Neural crest cell (in vitro differentiated cells): ENCODE measurements at regions not wholly inside any gene's neighbourhood (a gene's known extent, or its start where the extent isn't known, plus 50 kb on each side); places are given as distances from the start of the nearest gene placed in this dataset.
A peak's percentile ranks its signal among the peaks of the same experiment; 100 is the strongest.

Experiments used
- DNase-seq: peaks from one replicate; pipeline ENCODE4 v3.0.0; 2021; ENCODE audit warnings: low read depth, mixed read lengths, low spot score
- H3K27ac Mint-ChIP-seq: one replicate; pipeline ENCODE4 v1.8.0; 2021; ENCODE audit warnings: mild to moderate bottlenecking, mixed read lengths; ENCODE audit not compliant: unreplicated experiment
- H3K27me3 Mint-ChIP-seq: 2 replicates; pipeline ENCODE4 v1.8.0; 2021; ENCODE audit warnings: low read depth, mild to moderate bottlenecking, mixed read lengths
- H3K36me3 Mint-ChIP-seq: 2 replicates; pipeline ENCODE4 v1.8.0; 2021; ENCODE audit warnings: low read depth, mild to moderate bottlenecking, mixed read lengths
- H3K4me1 Mint-ChIP-seq: 2 replicates; pipeline ENCODE4 v1.8.0; 2021; ENCODE audit warnings: mixed read lengths
- H3K4me3 Mint-ChIP-seq: one replicate; pipeline ENCODE4 v1.8.0; 2021; ENCODE audit warnings: mild to moderate bottlenecking, mixed read lengths
- H3K9me3 Mint-ChIP-seq: 2 replicates; pipeline ENCODE4 v1.8.0; 2021; ENCODE audit warnings: mixed read lengths
- TF ChIP-seq, protein P1 (sequence below): fragments of 200-600 bp; sonication (generic); conservative IDR thresholded peaks from 2 replicates; pipeline ENCODE4 v1.5.0; 2021; ENCODE audit warnings: antibody characterized with exemption, mild to moderate bottlenecking

GRCh38 chr7:136053689-136054485, 76.7 kb upstream of the MTPN start:
- TF ChIP-seq, protein P1, sequence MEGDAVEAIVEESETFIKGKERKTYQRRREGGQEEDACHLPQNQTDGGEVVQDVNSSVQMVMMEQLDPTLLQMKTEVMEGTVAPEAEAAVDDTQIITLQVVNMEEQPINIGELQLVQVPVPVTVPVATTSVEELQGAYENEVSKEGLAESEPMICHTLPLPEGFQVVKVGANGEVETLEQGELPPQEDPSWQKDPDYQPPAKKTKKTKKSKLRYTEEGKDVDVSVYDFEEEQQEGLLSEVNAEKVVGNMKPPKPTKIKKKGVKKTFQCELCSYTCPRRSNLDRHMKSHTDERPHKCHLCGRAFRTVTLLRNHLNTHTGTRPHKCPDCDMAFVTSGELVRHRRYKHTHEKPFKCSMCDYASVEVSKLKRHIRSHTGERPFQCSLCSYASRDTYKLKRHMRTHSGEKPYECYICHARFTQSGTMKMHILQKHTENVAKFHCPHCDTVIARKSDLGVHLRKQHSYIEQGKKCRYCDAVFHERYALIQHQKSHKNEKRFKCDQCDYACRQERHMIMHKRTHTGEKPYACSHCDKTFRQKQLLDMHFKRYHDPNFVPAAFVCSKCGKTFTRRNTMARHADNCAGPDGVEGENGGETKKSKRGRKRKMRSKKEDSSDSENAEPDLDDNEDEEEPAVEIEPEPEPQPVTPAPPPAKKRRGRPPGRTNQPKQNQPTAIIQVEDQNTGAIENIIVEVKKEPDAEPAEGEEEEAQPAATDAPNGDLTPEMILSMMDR = no peak
- DNase-seq = no peak
- H3K36me3 Mint-ChIP-seq = no peaks in the 10 kb centered on the region
- H3K4me1 Mint-ChIP-seq = peaks cover 4% of the 10 kb centered on the region
- no peak overlapping the region for H3K4me3 Mint-ChIP-seq
- no peaks in the 10 kb centered on the region for H3K27me3 Mint-ChIP-seq
- no peak overlapping the region for H3K27ac Mint-ChIP-seq
- H3K9me3 Mint-ChIP-seq = peaks cover 5% of the 10 kb centered on the region

- no peak overlapping the region for H3K27ac Mint-ChIP-seq
- TF ChIP-seq, protein P1 = no peak
- no peaks in the 10 kb centered on the region for H3K4me1 Mint-ChIP-seq
- H3K27me3 Mint-ChIP-seq = no peaks in the 10 kb centered on the region
- peaks cover 5% of the 10 kb centered on the region for H3K9me3 Mint-ChIP-seq
- H3K4me3 Mint-ChIP-seq = no peak overlapping the region
- DNase-seq = no peak
- no peaks in the 10 kb centered on the region for H3K36me3 Mint-ChIP-seq
Measured at GRCh38 chr7:136051203-136051928, 74.2 kb upstream of the MTPN start.

DNA sequence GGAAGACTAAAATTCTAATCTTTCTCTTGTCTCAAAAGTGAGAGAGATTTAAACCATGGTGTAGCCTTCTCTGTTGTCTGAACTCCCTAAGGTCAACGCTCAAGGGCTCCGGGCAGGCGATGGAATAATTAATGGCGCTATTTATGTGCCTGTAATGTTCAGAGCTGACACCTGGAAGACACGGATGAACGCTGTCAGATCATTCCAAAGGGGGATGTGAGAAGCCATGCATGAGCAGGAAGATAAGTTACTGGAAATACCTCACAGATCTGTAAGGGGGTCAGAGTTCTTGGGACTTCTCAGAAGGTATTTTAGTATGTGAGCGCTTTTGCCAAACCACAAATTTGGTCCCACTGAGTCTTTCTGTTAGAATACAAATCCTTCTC, 73.3 kb upstream of the MTPN start:
- H3K27me3 Mint-ChIP-seq = no peaks in the 10 kb centered on the region
- DNase-seq = no peak
- no peak overlapping the region for H3K27ac Mint-ChIP-seq
- H3K9me3 Mint-ChIP-seq = peaks cover 5% of the 10 kb centered on the region
- no peak overlapping the region for H3K4me3 Mint-ChIP-seq
- H3K4me1 Mint-ChIP-seq = no peaks in the 10 kb centered on the region
- TF ChIP-seq, protein P1 = no peak
- peaks cover 2% of the 10 kb centered on the region for H3K36me3 Mint-ChIP-seq

DNA sequence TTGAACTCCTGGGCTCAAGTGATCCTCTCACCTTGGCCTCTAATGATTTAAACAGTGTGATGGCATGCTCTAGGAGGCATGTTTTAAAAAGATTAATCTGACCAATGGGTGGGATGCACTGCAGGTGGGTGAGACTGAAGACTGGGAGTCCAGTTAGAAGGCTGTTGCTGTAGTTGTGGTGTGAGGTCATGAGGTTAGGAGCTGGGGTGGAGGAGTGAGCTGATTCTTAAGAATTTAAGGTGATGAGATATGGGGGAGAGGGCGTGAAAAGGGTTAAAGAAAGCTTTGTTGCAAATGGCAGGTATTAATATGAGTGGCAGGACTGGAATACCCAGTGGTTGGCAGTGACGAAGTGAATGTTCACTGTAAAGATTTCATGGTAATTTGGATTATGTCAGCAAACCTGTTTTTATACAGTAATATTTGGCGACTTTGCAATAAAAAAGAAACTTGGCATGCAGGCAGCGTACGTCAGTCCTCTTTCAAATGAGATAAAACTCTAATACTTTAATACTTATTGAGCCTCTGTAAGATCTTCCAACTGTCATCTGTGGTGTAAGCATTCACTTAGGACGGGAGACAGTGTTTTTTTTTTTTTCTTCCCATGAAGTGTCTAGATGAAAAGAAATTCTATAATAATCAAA, 72.8 kb upstream of the MTPN start:
- no peaks in the 10 kb centered on the region for H3K27me3 Mint-ChIP-seq
- TF ChIP-seq, protein P1 = no peak
- H3K4me1 Mint-ChIP-seq = no peaks in the 10 kb centered on the region
- DNase-seq = no peak
- peaks cover 3% of the 10 kb centered on the region for H3K36me3 Mint-ChIP-seq
- H3K4me3 Mint-ChIP-seq = no peak overlapping the region
- H3K9me3 Mint-ChIP-seq = peaks cover 5% of the 10 kb centered on the region
- H3K27ac Mint-ChIP-seq = peak overlapping the region; percentile 88

DNA sequence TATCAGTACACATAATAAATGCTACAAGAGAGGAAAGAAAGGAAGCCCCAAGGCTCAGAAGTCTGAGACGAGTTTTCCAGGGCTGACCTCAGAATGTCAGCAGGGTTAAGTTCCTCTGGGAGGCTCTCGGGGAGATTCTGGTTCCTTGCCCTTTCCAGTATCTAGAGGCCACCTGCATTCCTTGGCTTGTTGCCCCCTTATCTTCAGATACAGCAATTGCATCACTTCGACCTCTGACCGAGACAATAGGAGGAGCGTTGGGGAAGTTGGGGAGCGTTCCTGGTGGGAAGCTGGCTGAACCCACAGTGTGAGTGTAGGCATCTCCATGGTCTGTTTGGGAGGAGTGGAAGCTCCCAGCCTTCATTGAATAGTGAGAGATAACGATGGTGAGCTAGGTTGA, 72.0 kb upstream of the MTPN start:
- Mint-ChIP-seq H3K27me3 (no peaks in the 10 kb centered on the region), H3K36me3 (peaks cover 3% of the 10 kb centered on the region), H3K4me1 (no peaks in the 10 kb centered on the region), H3K4me3 (no peak overlapping the region), H3K9me3 (peaks cover 4% of the 10 kb centered on the region), H3K27ac (no peak overlapping the region)
- DNase-seq = no peak
- TF ChIP-seq, protein P1 = no peak
